ENCODE measurements at regions not wholly inside any gene's neighbourhood (a gene's known extent, or its start where the extent isn't known, plus 50 kb on each side); places are given as distances from the start of the nearest gene placed in this dataset.
A peak's percentile ranks its signal among the peaks of the same experiment; 100 is the strongest.

GRCh38 chrX:39721566-39722279, 376.0 kb downstream of the BCOR start:
- Histone ChIP-seq H3K4ac (ENCODE audit: low read depth in 1 of 2, low read length in 2 of 2) (no peak overlapping the region), H3K27me3 (ENCODE audit: control insufficient read depth in 1 of 2, insufficient read depth in 1 of 2, low read length in 2 of 2) (peaks cover 0 to 73% of the 10 kb centered on the region in 2 experiments), H3K4me1 (ENCODE audit: control insufficient read depth, insufficient read depth, low read depth, low read length) (peaks cover 4% of the 10 kb centered on the region), H4K8ac (ENCODE audit: low read length) (no peak overlapping the region), H3K23ac (ENCODE audit: low read length in 2 of 2) (no peak overlapping the region), H3K36me3 (ENCODE audit: control insufficient read depth in 1 of 2, insufficient read depth in 2 of 2, low read depth in 1 of 2, low read length in 2 of 2) (no peaks in the 10 kb centered on the region), H2BK120ac (ENCODE audit: low read depth, low read length) (no peak overlapping the region), H3K9me3 (ENCODE audit: control insufficient read depth, low read length) (peaks cover 3% of the 10 kb centered on the region), H3K4me3 (ENCODE audit: insufficient read depth in 1 of 2, low read depth in 1 of 2, low read length in 2 of 2) (no peak overlapping the region), H4K91ac (ENCODE audit: low read length) (no peak overlapping the region), H3K27ac (ENCODE audit: low read length, poor library complexity, severe bottlenecking) (no peak overlapping the region), H2BK5ac (ENCODE audit: low read depth, low read length, poor library complexity, severe bottlenecking) (no peak overlapping the region), H2AK5ac (ENCODE audit: low read length, severe bottlenecking) (no peak overlapping the region), H3K4me2 (ENCODE audit: low read length, poor library complexity, severe bottlenecking) (no peak overlapping the region), H2BK12ac (ENCODE audit: low read length in 2 of 2) (no peak overlapping the region), H3K79me1 (replicated peaks; ENCODE audit: low read length, poor library complexity, severe bottlenecking) (no peaks in the 10 kb centered on the region), H3K9ac (ENCODE audit: low read length) (no peak overlapping the region), H2AFZ (ENCODE audit: low read depth, low read length) (no peak overlapping the region), H2BK15ac (ENCODE audit: low read depth, poor library complexity, severe bottlenecking) (no peak overlapping the region), H3K18ac (ENCODE audit: low read depth in 1 of 2, low read length in 2 of 2) (no peak overlapping the region), H3K14ac (ENCODE audit: low read length in 2 of 2) (no peak overlapping the region)
- DNase-seq = no peak
- WGBS = 84% methylated on average over 10 of the region's 12 CpGs

GRCh38 chrX:39724544-39724943, 373.2 kb downstream of the BCOR start:
- H4K91ac ChIP-seq (ENCODE audit: low read length) = no peak overlapping the region

DNA sequence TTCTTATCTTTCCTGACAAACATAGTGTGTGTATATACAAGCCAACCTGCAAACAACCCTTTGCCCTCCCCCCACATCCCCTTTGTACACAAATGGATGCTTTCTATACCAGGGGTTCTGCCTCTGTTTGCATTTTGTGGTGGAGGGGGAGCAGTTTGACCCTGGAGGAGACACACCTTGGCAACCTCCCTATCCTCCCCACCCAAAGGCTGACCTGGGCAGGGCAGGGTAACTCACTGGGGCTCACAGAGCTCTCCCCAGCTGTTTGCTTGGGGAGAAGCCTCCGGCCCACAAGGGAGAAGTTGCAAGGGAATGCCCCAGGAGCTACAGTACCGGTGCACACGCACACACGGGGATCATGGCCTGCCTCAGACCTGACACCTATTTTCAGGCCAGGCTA, 372.6 kb downstream of the BCOR start:
- no peak overlapping the region for H3K18ac ChIP-seq (ENCODE audit: low read depth in 1 of 2, low read length in 2 of 2)
- no peak overlapping the region for H2BK15ac ChIP-seq (ENCODE audit: low read depth, poor library complexity, severe bottlenecking)
- no peaks in the 10 kb centered on the region for H3K36me3 ChIP-seq (ENCODE audit: control insufficient read depth in 1 of 2, insufficient read depth in 2 of 2, low read depth in 1 of 2, low read length in 2 of 2)
- peaks cover 0 to 78% of the 10 kb centered on the region in 2 experiments for H3K27me3 ChIP-seq (ENCODE audit: control insufficient read depth in 1 of 2, insufficient read depth in 1 of 2, low read length in 2 of 2)
- H3K4me3 ChIP-seq (ENCODE audit: insufficient read depth in 1 of 2, low read depth in 1 of 2, low read length in 2 of 2) = no peak overlapping the region
- H2AK5ac ChIP-seq (ENCODE audit: low read length, severe bottlenecking) = no peak overlapping the region
- H2BK5ac ChIP-seq (ENCODE audit: low read depth, low read length, poor library complexity, severe bottlenecking) = no peak overlapping the region
- H3K9ac ChIP-seq (ENCODE audit: low read length) = no peak overlapping the region
- H3K9me3 ChIP-seq (ENCODE audit: control insufficient read depth, low read length) = peaks cover 10% of the 10 kb centered on the region
- H2BK120ac ChIP-seq (ENCODE audit: low read depth, low read length) = no peak overlapping the region
- H2AFZ ChIP-seq (ENCODE audit: low read depth, low read length) = no peak overlapping the region
- no peak overlapping the region for H3K23ac ChIP-seq (ENCODE audit: low read length in 2 of 2)
- no peak overlapping the region for H3K14ac ChIP-seq (ENCODE audit: low read length in 2 of 2)
- H4K91ac ChIP-seq (ENCODE audit: low read length) = no peak overlapping the region
- WGBS = 96% methylated on average over 4 of the region's 4 CpGs
- H3K4me1 ChIP-seq (ENCODE audit: control insufficient read depth, insufficient read depth, low read depth, low read length) = peaks cover 10% of the 10 kb centered on the region
- no peak overlapping the region for H3K4me2 ChIP-seq (ENCODE audit: low read length, poor library complexity, severe bottlenecking)
- DNase-seq = no peak
- no peak overlapping the region for H2BK12ac ChIP-seq (ENCODE audit: low read length in 2 of 2)
- H3K27ac ChIP-seq (ENCODE audit: low read length, poor library complexity, severe bottlenecking) = no peak overlapping the region
- no peaks in the 10 kb centered on the region for H3K79me1 ChIP-seq (replicated peaks; ENCODE audit: low read length, poor library complexity, severe bottlenecking)
- H3K4ac ChIP-seq (ENCODE audit: low read depth in 1 of 2, low read length in 2 of 2) = no peak overlapping the region
- no peak overlapping the region for H4K8ac ChIP-seq (ENCODE audit: low read length)

More at GRCh38 chrX:39724544-39724943, 373.2 kb downstream of the BCOR start:
- 80% methylated on average over 1 of the region's 1 CpG for WGBS
- H3K36me3 ChIP-seq (ENCODE audit: control insufficient read depth in 1 of 2, insufficient read depth in 2 of 2, low read depth in 1 of 2, low read length in 2 of 2) = no peaks in the 10 kb centered on the region
- no peak overlapping the region for H3K4me2 ChIP-seq (ENCODE audit: low read length, poor library complexity, severe bottlenecking)
- peaks cover 10% of the 10 kb centered on the region for H3K9me3 ChIP-seq (ENCODE audit: control insufficient read depth, low read length)
- no peak overlapping the region for H2BK5ac ChIP-seq (ENCODE audit: low read depth, low read length, poor library complexity, severe bottlenecking)
- no peak overlapping the region for H2AK5ac ChIP-seq (ENCODE audit: low read length, severe bottlenecking)
- no peak overlapping the region for H3K14ac ChIP-seq (ENCODE audit: low read length in 2 of 2)
- no peak overlapping the region for H3K4ac ChIP-seq (ENCODE audit: low read depth in 1 of 2, low read length in 2 of 2)
- H2BK12ac ChIP-seq (ENCODE audit: low read length in 2 of 2) = no peak overlapping the region
- no peak overlapping the region for H3K23ac ChIP-seq (ENCODE audit: low read length in 2 of 2)
- H3K4me3 ChIP-seq (ENCODE audit: insufficient read depth in 1 of 2, low read depth in 1 of 2, low read length in 2 of 2) = no peak overlapping the region
- no peak overlapping the region for H2BK120ac ChIP-seq (ENCODE audit: low read depth, low read length)
- DNase-seq = no peak
- no peak overlapping the region for H2BK15ac ChIP-seq (ENCODE audit: low read depth, poor library complexity, severe bottlenecking)
- no peak overlapping the region for H2AFZ ChIP-seq (ENCODE audit: low read depth, low read length)
- no peaks in the 10 kb centered on the region for H3K79me1 ChIP-seq (replicated peaks; ENCODE audit: low read length, poor library complexity, severe bottlenecking)
- H3K9ac ChIP-seq (ENCODE audit: low read length) = no peak overlapping the region
- H3K27ac ChIP-seq (ENCODE audit: low read length, poor library complexity, severe bottlenecking) = no peak overlapping the region
- peaks cover 0 to 74% of the 10 kb centered on the region in 2 experiments for H3K27me3 ChIP-seq (ENCODE audit: control insufficient read depth in 1 of 2, insufficient read depth in 1 of 2, low read length in 2 of 2)
- H3K4me1 ChIP-seq (ENCODE audit: control insufficient read depth, insufficient read depth, low read depth, low read length) = peaks cover 6% of the 10 kb centered on the region
- no peak overlapping the region for H3K18ac ChIP-seq (ENCODE audit: low read depth in 1 of 2, low read length in 2 of 2)
- H4K8ac ChIP-seq (ENCODE audit: low read length) = no peak overlapping the region

DNA sequence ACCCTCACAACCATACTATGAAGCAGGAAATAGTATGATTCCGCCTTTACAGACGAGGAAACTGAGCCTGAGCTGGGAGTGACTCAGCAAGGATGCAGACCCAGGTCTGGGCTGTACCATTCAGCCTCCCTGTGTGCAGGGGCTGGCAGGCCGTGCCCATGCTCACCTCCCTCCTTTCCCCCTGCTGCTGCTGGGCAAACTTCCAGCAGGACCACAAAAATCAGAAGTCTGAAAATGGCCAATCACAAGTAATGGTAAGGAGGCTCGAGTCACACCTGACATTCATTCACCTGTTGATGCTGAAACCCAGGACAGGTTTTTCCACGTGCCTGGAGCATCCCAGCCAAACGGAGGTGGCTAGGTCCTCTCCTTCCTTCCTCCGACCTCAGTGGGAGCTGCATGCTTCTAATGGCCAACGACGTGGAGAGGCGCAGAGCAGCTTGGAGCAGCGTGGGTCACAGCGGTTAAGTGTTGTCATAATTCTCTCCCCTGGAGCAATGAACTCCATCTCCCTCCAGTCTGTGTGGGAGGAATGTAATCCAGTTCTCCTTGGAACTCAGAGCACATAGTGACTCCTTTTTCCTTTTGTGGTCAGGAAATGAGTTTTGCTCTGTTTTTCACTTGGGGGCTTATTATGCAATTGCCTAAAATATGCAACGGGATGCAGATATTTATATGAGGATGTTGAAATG, 371.7 kb downstream of the BCOR start:
- Histone ChIP-seq H2BK5ac (ENCODE audit: low read depth, low read length, poor library complexity, severe bottlenecking) (no peak overlapping the region), H2AFZ (ENCODE audit: low read depth, low read length) (no peak overlapping the region), H3K9me3 (ENCODE audit: control insufficient read depth, low read length) (peaks cover 10% of the 10 kb centered on the region), H3K4me2 (ENCODE audit: low read length, poor library complexity, severe bottlenecking) (no peak overlapping the region), H3K27ac (ENCODE audit: low read length, poor library complexity, severe bottlenecking) (no peak overlapping the region), H3K36me3 (ENCODE audit: control insufficient read depth in 1 of 2, insufficient read depth in 2 of 2, low read depth in 1 of 2, low read length in 2 of 2) (no peaks in the 10 kb centered on the region), H2BK120ac (ENCODE audit: low read depth, low read length) (no peak overlapping the region), H3K23ac (ENCODE audit: low read length in 2 of 2) (no peak overlapping the region), H3K4me1 (ENCODE audit: control insufficient read depth, insufficient read depth, low read depth, low read length) (peaks cover 18% of the 10 kb centered on the region), H3K14ac (ENCODE audit: low read length in 2 of 2) (no peak overlapping the region), H4K91ac (ENCODE audit: low read length) (no peak overlapping the region), H2BK12ac (ENCODE audit: low read length in 2 of 2) (no peak overlapping the region), H3K4me3 (ENCODE audit: insufficient read depth in 1 of 2, low read depth in 1 of 2, low read length in 2 of 2) (no peak overlapping the region), H2AK5ac (ENCODE audit: low read length, severe bottlenecking) (no peak overlapping the region), H4K8ac (ENCODE audit: low read length) (no peak overlapping the region), H3K4ac (ENCODE audit: low read depth in 1 of 2, low read length in 2 of 2) (no peak overlapping the region), H3K18ac (ENCODE audit: low read depth in 1 of 2, low read length in 2 of 2) (peak overlapping the region in 1 of 2 experiments; percentile 24), H3K27me3 (ENCODE audit: control insufficient read depth in 1 of 2, insufficient read depth in 1 of 2, low read length in 2 of 2) (peaks cover 0 to 78% of the 10 kb centered on the region in 2 experiments), H3K9ac (ENCODE audit: low read length) (no peak overlapping the region), H3K79me1 (replicated peaks; ENCODE audit: low read length, poor library complexity, severe bottlenecking) (no peaks in the 10 kb centered on the region), H2BK15ac (ENCODE audit: low read depth, poor library complexity, severe bottlenecking) (no peak overlapping the region)
- WGBS = 59% methylated on average over 9 of the region's 13 CpGs
- peak; percentile 71 for DNase-seq
